HG03139 (cell line): ENCODE measurements at regions not wholly inside any gene's neighbourhood (a gene's known extent, or its start where the extent isn't known, plus 50 kb on each side); places are given as distances from the start of the nearest gene placed in this dataset.
"Not testable (repeated sequence)": the region's sequence is repeated elsewhere in the genome, so short reads cannot be mapped to it uniquely, and the experiment has no call there.

Experiments
- ATAC-seq: cut with Tn5 transposase; IDR thresholded peaks from one replicate; pipeline ENCODE4 v1.9.1; 2021; ENCODE audit not compliant: unreplicated experiment

- no peak for ATAC-seq
Measured at GRCh38 chr7:39824456-39825200, 125.4 kb upstream of the CDK13 start.

- ATAC-seq, result no peak
Measured at GRCh38 chr7:39825401-39825980, 124.6 kb upstream of the CDK13 start.

- no peak for ATAC-seq
Measured at GRCh38 chr7:39826166-39826565, 123.9 kb upstream of the CDK13 start.

GRCh38 chr7:39827571-39827970 is 122.5 kb upstream of the CDK13 start:
- no peak for ATAC-seq

GRCh38 chr7:39829028-39829427 is 121.0 kb upstream of the CDK13 start:
- no peak for ATAC-seq

- ATAC-seq, result no peak
Measured at GRCh38 chr7:39832519-39833085, 117.5 kb upstream of the CDK13 start.

- ATAC-seq, result not testable (repeated sequence)
Measured at GRCh38 chr7:39833180-39833799, 116.8 kb upstream of the CDK13 start.

GRCh38 chr7:39833865-39834634 is 116.0 kb upstream of the CDK13 start:
- ATAC-seq, result not testable (repeated sequence)

GRCh38 chr7:39838326-39838725 is 111.7 kb upstream of the CDK13 start:
- no peak for ATAC-seq

- no peak for ATAC-seq
Measured at GRCh38 chr7:39845006-39845405, 105.0 kb upstream of the CDK13 start.

GRCh38 chr7:39847227-39847626 is 102.8 kb upstream of the CDK13 start:
- no peak for ATAC-seq

- no peak for ATAC-seq
Measured at GRCh38 chr7:39851466-39852045, 98.5 kb upstream of the CDK13 start.

GRCh38 chr7:39854616-39855324 is 95.3 kb upstream of the CDK13 start:
- peak; percentile 73 for ATAC-seq

GRCh38 chr7:39855325-39855674 is 94.8 kb upstream of the CDK13 start:
- ATAC-seq, result no peak

- not testable (repeated sequence) for ATAC-seq
Measured at GRCh38 chr7:39863675-39864322, 86.3 kb upstream of the CDK13 start.

- ATAC-seq, result not testable (repeated sequence)
Measured at GRCh38 chr7:39869888-39870522, 80.1 kb upstream of the CDK13 start.

- not testable (repeated sequence) for ATAC-seq
Measured at GRCh38 chr7:39871610-39872009, 78.4 kb upstream of the CDK13 start.

GRCh38 chr7:39880556-39880955 is 69.5 kb upstream of the CDK13 start:
- no peak for ATAC-seq

GRCh38 chr7:39882148-39882784 is 67.8 kb upstream of the CDK13 start:
- ATAC-seq, result no peak
